GM20431 (cell line): ENCODE measurements at regions not wholly inside any gene's neighbourhood (a gene's known extent, or its start where the extent isn't known, plus 50 kb on each side); places are given as distances from the start of the nearest gene placed in this dataset.

Experiments used
- in situ Hi-C: fragments of 300-500 bp; cut with MseI, MboI; formaldehyde crosslinking; loops from one replicate; pipeline ENCODE4 v1.15.0; 2020; ENCODE audit warnings: low sequenced_read_pairs; ENCODE audit not compliant: unreplicated experiment

DNA sequence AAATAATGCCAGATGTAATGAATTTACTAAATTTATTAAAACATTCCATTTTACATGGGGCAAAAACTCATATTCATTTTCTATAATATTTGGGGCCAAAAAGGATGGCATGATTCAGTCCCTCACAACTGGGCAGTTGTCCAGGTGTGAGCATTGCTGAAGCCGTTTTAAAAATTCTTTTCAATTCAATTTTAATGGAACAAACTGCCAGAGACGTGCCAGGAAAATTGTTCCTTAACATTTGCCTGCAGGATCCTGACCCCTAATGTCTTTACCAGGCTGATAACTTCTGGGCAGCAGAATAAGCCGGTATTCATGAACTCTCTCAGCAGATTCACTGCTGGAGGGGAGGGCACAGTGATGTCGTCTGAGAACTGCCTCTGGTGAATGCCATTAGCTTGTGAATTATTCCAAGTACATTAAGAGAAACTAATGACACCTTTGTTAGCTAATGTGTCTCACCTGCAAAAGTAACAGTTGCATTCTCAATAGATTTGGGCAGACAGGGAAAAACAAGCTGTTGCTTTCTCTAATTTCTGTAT lies 1445.1 kb upstream of the TENM3 start:
- in situ Hi-C loops, result no loop called here

DNA sequence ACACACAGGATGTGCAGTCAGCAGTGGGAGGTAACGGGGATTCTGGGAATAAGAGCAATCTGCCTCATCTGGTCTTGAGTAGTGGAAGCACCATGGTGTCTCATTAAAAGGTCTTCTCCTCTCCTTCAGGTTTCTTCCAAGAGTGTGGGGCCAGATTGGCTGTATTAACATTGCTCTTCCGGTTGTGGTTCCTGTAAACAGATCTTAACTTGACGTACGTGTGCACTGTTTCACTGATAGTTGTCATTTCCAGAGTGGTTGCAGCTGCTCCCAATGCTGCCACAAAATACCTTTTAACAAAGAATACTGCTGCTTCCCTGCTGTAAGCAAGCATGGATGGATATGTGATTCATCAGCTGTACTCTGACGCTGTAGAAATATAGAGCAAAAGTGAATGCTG lies 1443.4 kb upstream of the TENM3 start:
- in situ Hi-C loops, result no loop called here

DNA sequence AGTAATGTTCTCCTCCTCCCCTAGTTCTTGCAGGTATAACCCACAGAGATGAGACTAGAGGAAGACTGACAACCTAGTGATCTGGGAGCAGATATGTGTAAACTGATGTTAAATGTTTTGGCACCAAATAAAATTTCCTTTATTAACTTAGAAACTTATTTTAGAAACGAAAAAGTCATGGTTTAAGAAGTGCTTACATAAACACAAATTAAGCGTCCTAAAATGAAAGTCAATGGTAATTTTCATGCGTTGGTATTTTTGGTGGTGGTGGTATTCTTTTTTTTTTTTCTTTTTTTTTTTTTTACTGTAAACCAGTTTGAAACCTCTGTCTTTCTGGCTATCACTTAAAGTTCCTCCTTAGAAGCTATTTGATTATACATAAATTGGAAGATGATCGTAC lies 1438.1 kb upstream of the TENM3 start:
- in situ Hi-C loops, result no loop called here

DNA sequence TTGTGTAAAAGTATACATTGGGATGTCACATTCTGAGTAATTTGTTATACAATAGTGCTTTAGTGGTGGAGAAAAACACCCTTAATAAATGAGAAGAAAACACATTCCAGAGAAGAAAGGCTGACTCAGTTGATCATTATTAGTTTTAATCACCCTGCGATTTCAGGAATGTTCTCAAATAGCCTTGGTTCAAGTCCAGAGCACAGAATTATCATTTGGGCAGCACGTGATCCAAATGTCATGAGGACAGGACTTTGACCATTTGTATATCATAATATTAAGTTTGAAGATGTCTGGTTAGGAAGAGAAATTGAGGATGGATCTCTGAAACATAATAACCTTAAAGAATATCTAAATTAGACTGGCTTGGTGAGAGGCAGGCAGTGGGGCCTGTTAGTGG lies 1434.3 kb upstream of the TENM3 start:
- in situ Hi-C loops, result no loop called here

DNA sequence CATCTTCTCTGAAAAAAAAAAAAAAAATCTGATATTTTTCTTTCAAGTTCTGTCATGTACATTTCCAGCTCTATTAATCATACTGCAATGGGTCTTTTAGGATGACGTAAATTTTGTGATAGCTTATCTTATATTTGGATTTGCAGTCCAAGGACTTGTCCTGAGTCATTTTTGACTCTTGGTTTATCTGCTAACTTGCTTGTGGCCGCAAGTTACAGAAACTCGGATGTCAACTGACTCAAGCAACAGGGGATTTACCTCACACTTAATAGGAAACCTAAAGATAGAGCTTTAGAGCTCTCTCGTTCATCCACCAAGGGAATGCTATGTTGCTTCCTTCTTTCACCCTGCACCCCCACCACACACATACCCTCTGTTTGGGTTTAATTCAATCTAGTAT lies 1433.8 kb upstream of the TENM3 start:
- in situ Hi-C loops, result no loop called here

DNA sequence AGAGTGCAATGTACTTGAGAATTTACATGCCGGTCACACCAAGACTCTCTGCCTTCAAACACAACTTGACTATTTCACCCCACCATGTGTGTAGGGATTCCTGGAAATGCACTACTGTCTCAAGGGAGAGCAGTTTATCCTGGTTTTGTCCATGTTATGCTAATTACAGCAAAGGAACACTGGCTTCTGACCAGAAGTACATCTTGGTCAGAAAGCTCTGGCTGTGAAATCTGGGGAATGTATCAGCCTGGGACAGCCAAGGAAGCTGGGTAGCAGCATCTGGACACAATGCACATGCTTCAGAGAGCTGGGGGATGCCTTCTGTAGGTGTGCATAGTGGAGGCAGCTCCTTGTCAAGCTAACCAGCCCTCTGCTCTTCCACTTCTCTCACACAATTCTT lies 1432.6 kb upstream of the TENM3 start:
- in situ Hi-C loops, result no loop called here

DNA sequence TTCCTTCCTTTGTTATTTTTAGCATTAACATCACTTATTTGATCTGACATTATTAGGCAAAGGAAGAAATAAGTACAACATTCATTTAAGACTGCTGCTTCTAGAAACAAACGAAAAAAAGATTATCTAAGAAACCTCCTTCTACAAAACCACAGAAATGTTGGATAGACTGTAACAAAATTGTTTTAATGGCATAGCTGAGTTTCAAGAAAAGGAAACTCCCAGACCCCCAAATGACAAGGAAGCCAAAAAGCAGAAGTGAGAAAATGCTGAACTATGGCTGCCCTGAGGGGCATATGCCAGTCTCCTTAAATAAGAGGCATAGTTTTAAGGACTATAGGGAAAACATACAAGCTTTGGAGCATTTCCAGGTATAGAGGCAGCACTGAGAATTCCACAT lies 1431.6 kb upstream of the TENM3 start:
- in situ Hi-C loops, result no loop called here

DNA sequence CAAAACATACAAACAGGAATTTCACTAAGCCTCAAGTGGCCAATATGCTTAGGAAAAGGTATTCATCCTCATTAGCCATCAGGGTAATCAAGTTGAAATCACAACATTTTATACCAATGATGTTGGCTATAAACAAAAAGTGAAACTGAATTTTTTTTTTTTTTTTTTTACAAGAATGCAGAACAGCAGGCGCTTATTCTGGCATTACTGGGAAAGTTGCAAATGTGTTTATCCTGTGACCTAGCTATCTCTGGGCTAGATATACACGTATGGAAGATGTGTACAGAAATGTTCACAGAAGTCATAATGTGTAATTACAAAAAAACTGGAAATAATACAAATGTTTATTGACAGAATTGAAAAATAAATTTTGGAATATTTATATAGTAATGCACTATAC lies 1430.4 kb upstream of the TENM3 start:
- in situ Hi-C loops, result no loop called here

DNA sequence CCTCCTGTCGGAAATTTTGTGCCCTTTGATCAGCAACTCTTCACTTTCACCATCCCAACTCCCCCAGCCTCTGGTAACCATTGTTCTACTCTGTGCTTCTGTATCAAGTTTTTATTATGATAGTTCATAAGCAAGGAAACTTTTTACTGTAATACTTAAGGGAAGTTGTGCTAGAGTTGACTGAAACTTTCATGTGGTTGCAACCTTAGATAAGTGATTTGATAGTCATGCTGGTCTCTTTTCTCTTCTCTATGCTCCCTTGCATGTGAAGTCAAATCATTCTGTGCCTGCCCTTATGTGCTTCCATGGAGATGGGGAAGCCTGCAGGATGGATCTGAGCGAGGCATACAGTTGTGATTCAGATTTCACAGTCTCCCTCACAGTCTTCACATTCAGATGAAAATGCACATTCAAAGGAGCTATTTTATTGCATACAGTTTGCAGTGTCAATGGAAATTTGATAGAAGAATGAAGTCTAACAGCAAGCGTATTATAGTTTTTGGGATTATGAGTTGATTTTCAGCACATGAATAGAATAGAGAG lies 1428.3 kb upstream of the TENM3 start:
- in situ Hi-C loops, result no loop called here

DNA sequence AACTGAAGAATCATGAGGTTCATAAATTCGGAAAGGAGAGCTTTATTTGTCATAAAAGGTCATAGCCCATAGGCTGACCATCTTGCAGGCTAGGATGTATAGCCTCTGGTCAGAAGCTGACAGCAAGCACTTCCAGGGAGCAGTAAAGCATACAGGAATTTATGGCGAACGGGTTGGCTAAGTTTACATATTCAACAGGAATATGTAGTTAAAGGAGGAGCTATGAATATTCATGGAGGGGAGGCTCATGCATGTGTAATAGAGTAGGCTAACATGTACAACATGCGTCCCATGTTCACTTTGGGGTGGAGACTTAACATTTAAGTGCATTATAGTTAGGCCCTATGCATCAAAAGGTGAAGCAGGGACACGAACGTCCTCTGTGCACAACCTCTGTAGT lies 1425.7 kb upstream of the TENM3 start:
- in situ Hi-C loops, result no loop called here

DNA sequence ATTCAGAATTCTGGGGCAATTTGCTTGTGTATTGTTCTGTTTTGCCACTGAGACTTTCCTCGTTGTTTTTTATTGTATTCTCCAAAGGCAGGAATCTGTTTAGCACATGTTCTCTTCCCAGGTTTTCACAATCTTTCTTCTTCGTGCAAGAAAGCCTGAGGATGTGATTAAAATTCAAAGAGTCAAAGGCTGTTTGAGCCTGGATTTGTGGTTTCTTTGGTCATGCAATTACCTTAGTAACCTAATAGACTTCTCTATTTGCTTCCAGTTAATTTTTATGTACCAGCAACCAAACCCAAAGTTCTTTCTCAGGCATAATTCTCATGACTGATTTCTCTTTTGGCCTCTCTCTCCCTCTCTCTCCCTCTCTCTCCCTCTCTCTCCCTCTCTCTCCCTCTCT lies 1420.1 kb upstream of the TENM3 start:
- in situ Hi-C loops, result no loop called here

DNA sequence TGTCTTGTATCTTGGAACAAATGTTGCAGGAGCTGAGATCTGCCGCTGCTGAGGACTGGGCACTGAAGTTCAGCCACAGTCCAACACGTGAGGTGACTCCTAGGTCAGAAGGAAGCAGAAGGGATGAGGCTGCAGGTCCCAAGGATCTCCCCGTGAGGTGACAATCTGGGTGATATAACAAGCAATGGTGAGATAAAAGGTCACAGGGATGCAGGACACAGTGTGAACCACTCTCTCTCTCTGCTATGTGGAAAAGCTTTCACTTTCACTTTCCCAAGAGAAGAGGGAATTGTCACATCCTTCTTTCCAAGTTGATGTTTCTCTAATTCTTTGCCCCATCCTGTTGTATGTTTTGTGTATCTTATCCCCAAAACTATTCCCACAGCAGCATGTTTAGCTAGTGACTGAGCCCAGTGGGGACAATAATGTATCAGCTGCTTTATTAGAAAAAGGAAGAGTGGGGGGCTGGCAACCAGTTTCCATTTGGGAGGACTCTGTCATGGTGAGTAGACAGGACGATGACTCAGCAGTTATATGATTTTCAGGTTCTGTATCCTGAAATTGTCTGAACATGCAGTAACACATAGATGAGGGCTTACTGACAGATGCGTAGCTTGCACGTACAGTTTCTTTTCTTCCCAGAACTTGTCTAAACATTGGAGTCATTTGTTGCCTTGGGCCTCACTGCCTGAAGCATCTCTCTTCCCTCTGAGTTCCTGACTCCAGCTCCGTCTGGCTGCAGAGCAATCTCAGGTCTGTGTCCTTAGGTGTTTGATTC lies 1415.8 kb upstream of the TENM3 start:
- in situ Hi-C loops, result no loop called here

DNA sequence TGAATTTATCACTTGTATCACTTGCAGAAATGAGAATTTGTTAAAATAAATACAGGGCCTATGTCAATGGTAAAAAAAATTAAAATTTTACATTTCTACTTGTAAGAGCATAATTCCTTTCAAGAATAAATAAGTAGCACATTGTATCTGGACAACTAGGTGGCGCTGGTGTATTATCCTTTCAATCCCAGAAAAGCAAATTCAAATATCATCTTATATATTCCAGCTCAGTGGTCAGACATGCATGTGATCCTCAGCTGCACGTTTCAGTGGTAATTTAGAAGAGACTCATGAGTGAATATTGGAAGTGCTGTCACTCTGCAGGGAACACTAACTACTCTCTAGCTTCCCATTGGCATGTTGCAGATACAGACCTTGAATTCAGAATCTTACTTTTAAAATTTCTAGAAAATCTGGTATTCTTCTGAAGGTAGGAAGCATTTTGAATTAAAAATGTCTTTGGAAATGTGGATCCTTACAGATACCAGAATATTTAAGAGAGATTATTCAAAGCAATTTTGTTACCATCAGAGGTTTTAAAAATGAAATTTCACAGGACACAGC lies 1414.7 kb upstream of the TENM3 start:
- in situ Hi-C loops, result no loop called here

DNA sequence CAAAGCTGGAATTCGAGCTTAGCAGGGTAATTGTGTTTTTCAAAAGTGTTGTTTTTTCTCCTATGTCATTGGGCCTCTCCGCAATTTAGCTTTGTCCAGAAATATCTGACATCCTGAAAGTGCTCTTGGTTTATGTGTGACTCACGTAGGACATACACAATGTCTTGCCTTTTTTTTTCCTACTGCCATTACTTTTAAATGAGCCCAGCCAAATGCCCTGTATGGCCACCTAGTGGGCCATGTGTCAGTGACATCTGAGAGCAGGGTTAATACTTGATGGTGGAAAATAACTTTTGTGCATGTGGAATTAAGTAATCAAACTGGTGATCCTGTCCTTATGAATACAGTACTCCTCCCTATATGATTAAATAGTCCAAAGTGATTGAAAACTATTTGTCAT lies 1411.1 kb upstream of the TENM3 start:
- in situ Hi-C loops, result no loop called here

DNA sequence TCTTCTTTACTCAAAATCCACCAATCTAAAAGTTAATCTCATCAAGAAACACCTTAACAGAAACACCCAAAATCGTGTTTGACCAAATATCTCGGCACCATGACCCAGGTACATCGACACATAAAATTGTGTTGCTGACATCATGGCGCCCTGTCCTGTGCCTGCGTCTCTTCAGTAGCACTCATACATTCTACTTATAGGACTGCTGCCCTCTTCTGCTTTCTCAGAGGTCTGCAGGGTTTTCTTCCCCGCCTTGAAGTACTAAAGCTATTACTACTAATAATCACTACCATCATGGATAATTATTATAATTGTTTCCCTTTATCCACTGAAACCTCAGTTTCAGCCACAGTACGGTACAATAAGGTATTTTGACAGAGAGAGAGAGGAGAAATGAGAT lies 1403.1 kb upstream of the TENM3 start:
- in situ Hi-C loops, result no loop called here

DNA sequence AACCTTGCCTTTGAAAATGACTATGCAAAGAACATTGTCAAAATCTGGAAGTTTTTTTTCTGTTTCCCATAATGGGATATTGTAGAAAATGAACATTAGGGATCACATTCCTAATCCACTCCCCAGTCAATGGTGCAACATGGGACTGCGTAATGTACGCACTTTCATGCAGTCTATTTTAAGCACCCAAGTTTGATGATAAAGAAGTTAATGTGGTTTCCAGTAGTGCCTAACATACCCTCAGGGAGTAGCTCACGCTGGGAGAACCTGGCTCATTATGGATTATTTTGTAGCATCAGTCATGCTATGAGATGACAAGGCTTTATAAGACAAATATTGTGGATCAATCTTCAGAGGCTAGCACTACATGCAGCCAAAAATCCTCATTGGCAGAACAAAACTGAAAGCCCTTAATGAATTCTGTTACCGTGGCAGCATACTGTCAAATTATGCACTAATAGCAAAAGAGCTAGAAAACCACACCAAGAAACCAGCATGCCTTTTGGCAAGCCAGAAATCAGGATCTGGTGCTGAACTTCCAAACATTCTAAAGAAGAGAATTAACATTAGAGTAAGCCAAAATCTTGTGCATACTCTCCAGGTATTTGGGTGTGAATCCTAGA lies 1392.8 kb upstream of the TENM3 start:
- in situ Hi-C loops, result no loop called here

DNA sequence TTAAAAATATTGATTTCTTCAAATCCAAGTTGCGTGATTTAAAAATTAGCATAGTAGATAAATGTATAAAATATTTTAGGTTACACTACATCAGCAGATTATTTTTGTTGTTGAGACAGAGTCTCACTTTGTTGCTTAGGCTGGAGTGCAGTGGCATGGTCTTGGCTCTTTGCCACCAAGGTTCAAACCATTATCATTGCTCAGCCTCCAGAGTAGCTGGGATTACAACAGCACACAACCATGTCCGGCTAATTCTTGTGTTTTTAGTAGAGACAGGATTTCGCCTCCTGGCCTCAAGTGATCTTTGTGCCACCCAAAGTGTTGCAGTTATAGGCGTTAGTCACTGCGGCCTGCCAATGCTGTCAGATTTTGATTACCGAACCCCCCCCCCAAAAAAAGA lies 1390.5 kb upstream of the TENM3 start:
- in situ Hi-C loops, result no loop called here

DNA sequence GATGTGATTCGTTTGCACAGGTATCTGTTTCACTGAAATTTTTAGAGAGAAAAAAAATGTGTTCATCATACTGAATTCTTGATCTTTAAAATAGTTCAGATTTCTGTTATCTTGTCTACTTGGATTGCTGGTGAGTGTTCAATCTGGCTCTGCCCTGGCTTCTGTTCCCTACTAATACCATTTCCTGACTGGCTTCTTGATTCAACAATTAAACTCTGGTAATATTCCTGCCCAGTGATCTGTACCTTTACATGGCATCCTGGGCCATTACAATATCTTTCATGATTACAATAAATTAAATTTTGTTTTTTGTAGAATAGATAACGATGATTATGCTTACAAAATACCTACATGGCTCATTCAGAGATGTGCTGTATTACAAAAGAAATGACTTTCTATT lies 1388.0 kb upstream of the TENM3 start:
- in situ Hi-C loops, result no loop called here

DNA sequence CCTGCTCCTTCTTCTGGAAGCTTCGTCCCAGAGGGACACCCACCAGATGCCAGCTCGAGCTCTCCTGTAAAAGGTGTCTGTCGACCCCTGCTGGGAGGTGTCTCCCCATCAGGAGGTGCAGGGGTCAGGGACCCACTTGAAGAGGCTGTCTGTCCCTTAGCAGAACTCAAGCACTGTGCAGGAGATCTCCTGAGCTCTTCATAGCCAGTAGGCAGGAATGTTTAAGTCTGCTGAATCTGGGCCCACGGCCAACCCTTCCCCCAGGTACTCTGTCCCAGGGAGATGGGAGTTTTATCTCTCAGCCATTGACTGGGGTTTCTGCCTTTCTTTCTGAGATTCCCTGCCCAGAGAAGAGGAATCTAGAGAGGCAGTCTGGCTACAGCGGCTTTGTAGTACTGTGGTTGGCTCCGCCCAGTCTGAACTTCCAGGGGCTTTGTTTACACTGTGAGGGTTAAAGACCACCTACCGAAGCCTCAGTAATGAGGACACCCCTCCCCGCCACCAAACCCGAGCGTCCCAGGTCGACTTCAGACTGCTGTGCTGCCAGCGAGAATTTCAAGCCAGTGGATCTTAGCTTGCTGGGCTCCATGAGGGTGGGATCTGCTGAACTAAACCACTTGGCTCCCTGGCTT lies 1383.0 kb upstream of the TENM3 start:
- in situ Hi-C loops, result no loop called here

DNA sequence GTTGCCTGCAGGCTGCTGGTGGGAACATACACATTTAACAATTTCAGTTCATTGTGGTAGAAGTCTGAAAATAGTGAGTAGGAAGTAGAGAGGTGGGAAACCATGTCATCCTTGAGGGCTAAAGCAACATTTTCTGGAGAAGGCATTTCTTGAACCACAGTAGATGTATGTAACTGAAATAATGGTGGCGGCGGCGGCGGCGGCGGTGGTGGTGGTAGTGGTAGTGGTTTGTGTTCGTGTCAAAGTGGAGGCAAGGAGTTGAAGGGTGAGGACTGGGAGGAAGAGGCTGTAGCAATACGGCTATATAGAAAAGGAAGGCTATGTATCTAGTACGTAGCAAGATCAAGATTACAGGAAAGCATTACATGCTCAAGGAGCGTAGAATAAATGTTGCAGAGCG lies 1381.6 kb upstream of the TENM3 start:
- in situ Hi-C loops, result no loop called here
